ENCODE measurements at regions not wholly inside any gene's neighbourhood (a gene's known extent, or its start where the extent isn't known, plus 50 kb on each side); places are given as distances from the start of the nearest gene placed in this dataset.

DNA sequence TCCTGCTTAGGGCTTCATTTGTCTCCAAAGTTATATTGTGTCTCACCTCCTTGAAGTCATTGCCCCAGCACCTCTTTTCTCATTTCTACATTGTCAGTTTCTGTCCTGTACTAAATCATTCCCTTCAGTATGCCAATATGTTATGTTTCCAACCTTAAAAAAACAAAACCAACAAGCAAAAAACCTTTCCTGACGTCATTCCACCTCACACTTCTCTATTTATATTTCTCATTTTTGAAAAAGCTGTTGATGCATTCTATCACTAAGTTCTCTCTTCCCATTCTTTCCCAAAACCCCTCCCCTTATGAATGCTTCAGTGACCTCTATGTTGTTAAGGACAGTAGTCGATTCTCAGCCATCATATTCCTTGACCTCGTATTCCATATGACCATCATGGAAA is 98.7 kb upstream of the ARHGAP24 start:
- TF ChIP-seq POLR2A (IDR thresholded peaks at IDR 0.05) = no peak
- TF ChIP-seq, protein P1, sequence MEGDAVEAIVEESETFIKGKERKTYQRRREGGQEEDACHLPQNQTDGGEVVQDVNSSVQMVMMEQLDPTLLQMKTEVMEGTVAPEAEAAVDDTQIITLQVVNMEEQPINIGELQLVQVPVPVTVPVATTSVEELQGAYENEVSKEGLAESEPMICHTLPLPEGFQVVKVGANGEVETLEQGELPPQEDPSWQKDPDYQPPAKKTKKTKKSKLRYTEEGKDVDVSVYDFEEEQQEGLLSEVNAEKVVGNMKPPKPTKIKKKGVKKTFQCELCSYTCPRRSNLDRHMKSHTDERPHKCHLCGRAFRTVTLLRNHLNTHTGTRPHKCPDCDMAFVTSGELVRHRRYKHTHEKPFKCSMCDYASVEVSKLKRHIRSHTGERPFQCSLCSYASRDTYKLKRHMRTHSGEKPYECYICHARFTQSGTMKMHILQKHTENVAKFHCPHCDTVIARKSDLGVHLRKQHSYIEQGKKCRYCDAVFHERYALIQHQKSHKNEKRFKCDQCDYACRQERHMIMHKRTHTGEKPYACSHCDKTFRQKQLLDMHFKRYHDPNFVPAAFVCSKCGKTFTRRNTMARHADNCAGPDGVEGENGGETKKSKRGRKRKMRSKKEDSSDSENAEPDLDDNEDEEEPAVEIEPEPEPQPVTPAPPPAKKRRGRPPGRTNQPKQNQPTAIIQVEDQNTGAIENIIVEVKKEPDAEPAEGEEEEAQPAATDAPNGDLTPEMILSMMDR (IDR thresholded peaks at IDR 0.05) = no peak

All from right lobe of liver (tissue), 4 donors.